Fibroblast of skin of right biceps (primary cell): ENCODE measurements at regions not wholly inside any gene's neighbourhood (a gene's known extent, or its start where the extent isn't known, plus 50 kb on each side); places are given as distances from the start of the nearest gene placed in this dataset.
A peak's percentile ranks its signal among the peaks of the same experiment; 100 is the strongest.

Experiments used
- DNase-seq: peaks from one replicate; pipeline ENCODE4 v3.0.0-alpha.2; 2013

DNA sequence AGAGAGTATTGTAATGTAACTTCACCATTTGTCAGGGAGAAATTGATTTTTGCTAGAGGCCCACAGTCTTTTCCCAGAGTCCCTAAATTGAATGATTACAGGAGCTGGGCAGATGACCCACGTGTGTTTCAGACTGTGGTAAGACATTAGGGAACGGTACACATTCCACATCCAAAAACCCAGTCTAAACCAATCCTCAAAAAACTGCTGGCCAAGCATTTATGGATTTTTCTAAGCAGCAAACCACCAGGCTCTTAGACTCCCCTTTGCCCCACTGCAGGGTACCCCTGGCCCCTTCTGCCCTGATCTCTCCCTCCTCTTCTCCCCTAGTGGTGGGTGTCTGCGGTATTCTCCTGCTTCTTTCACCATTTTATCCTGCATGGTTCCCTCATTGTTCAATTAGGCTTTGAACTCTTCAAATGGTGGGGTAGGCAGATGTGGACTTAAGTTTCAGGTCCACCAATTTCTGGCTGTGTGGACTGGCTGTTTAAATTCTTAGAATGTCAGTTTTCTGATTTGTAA lies 135.5 kb upstream of the SORCS3 start:
- DNase-seq, result no peak

DNA sequence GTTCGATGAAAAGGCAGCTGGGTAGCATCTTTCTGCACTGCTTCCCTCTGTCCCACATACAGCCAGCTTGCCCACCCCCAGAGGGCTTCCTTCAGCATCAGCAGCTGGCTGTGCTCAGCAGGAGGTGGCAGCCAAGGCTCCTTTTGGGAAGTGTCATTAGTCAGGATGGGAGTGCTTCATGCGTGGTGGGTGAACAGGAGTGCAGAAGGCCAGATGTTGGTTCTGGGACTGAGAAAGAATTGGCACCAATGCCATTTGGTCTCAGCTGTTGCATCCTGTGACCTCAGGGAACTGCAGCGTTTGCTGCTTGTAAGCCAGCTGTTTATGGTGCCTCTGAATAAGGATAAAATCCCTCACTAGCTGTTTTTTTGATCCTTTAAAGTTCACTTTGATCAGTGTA lies 131.1 kb upstream of the SORCS3 start:
- DNase-seq, result no peak

DNA sequence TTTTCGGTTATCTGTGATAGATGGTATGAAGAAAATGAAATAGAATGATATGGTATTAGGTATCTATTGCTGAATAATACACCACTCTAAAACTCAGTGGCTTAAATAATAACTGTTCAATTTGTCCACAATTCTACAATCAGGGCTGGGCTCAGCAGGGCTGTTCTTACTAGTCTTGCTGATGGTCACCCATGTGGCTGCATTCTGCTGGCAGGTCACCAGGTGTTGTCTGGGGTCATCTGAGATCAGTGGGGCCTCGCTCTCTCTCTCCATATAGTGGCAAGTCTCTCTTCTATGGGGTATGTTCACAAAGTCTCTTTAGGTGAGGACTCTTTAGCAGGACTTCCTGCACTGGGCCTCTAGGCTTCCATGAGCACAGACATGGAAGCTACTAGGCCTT lies 130.4 kb upstream of the SORCS3 start:
- DNase-seq, result no peak

GRCh38 chr10:104512800-104513199 lies 128.3 kb upstream of the SORCS3 start:
- no peak for DNase-seq

DNA sequence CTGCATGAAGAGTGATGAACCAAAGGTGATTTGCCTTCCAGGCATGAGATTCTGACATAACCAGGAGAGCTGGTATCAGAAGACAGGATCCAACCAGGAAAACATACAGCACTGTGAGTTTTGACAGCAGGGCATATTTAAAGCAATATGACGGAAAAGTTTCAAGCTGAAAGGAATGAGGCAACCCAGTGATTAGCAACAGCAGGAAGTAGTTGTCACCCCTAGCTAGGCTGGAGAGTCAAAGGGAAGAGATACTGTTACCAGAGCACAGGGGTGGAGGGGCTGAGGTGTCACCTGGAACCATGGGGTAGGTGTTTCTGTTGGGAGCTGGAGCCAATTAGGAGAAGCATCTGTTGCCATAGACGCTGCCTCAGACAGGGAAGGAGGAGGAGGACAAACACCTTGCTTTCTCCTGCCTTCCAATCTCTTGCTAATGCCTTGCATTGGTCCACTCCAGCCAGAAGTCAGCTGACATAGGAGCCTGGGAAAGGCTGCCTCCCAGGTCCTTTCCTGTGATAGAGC lies 125.4 kb upstream of the SORCS3 start:
- no peak for DNase-seq

GRCh38 chr10:104516986-104517385 lies 124.1 kb upstream of the SORCS3 start:
- no peak for DNase-seq

DNA sequence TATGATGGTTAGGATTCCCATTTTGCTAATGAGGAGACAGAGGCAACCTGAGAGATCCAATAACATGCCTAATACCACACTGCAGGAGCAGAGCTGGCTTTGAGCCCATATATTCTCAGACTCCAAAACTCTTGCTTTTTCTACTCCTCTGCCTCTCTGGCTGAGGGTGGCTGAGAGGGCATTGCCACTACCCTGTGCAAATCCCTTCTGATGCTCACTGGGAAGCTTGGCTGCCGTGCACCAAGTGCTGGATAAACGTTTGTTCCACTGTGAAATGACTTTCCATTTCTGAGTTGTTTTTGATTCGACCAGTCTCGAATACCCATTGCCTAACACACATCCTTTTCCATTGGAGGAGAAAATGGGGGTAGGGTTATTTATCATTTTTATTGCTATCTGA lies 123.1 kb upstream of the SORCS3 start:
- no peak for DNase-seq

GRCh38 chr10:104518891-104519290 lies 122.2 kb upstream of the SORCS3 start:
- no peak for DNase-seq

DNA sequence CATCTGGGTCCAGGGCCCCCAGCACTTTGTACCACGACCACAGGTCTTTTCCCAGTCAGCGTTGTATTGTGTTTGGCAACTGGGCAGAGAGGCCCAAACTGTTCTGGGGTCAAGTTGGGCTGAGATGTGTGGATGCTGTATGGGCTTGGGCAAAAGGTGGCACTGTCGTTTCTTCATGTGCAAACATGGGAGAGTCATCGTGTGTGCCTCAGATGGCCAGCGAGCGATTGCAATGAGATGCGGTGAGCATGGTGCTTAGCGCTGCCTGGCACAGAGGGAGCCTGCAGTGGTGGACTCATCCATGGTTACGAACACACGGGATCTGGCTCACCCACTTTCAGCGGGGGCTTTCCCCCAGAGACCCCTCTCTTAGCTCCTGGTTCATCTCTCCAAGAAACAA lies 120.4 kb upstream of the SORCS3 start:
- no peak for DNase-seq

- no peak for DNase-seq
Measured at GRCh38 chr10:104521901-104522694, 119.0 kb upstream of the SORCS3 start.

- no peak for DNase-seq
Measured at GRCh38 chr10:104526188-104526587, 114.9 kb upstream of the SORCS3 start.

- no peak for DNase-seq
Measured at GRCh38 chr10:104527013-104527412, 114.1 kb upstream of the SORCS3 start.

DNA sequence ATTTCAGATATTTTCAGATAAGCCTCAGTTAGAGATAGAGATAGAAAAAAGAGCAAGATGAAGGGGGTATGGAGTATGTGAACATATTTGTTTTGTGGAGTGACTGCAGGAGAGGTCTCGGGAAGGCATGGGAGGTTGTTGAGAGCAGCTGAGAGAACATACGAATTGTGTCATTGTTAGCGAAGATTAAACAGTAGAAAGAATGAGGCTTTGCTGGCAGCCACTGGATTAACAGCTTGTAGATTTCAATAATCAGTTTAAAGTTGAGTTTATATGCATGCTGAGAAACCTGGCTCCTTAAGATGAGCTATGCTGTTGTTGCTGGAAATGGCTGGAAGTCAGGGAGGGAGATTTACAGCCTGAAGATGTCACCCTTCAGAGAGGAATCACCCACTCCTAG lies 100.9 kb upstream of the SORCS3 start:
- DNase-seq, result no peak

DNA sequence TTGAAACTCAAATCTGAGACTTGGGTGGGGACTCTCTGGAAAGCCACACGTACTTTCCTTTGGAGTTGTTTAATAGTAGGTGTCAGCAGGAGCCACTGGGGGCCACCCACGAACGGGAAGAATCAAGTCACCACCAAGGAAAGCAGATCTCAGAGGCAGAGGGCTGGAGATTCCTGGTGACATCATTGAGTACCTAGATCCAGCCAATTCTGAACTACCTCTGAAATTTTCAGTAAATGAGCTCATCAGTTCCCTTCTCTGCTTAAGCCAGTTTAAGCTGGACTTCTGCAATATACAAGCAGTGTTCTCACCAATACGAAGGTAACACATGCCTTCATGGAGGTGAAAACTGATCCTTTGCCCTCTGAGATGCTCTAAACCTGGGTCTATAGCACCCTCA lies 99.3 kb upstream of the SORCS3 start:
- DNase-seq, result no peak

- DNase-seq, result no peak
Measured at GRCh38 chr10:104546336-104546735, 94.8 kb upstream of the SORCS3 start.

GRCh38 chr10:104546756-104547155 lies 94.3 kb upstream of the SORCS3 start:
- DNase-seq, result no peak

DNA sequence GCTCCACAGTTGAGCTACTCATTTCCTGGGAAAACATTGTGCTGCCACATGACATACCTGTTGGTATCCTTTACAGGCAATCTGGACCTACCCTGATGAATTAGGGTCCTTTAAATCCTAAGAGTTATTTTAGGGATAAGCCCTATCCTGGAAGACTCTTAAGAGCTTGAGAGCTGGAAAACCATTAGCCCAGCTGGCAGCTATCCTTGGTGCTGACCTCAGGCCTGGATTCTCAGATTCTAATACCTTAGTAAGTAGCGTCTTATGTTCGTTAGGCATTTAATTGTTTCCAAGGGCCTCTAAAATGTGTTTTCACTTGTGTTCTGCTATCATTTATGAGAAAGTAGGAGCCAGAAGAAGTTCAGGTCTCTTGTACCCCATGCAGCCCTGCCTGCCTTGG lies 93.0 kb upstream of the SORCS3 start:
- DNase-seq, result peak; percentile 30

GRCh38 chr10:104556831-104557230 lies 84.3 kb upstream of the SORCS3 start:
- DNase-seq, result no peak

- no peak for DNase-seq
Measured at GRCh38 chr10:104557966-104558365, 83.1 kb upstream of the SORCS3 start.

DNA sequence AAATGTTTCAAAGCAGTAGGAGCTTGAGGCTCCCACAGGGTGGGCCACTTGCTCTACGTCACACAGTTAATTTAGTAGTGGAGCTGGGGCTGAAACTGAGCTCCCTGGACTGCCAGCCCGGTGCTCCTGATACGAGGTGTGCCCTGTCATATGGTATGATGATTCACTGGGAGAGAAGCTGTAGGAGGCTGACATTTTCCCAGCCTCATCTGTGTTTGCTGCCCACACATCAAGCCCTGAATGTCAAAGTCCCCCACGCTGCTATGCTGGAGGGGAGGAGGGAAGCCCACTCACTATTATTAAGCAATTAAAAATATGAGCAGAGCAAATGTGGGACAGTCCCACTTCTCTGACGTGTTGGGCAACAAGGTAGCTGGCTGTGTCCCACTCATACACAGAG lies 81.2 kb upstream of the SORCS3 start:
- DNase-seq, result no peak

DNA sequence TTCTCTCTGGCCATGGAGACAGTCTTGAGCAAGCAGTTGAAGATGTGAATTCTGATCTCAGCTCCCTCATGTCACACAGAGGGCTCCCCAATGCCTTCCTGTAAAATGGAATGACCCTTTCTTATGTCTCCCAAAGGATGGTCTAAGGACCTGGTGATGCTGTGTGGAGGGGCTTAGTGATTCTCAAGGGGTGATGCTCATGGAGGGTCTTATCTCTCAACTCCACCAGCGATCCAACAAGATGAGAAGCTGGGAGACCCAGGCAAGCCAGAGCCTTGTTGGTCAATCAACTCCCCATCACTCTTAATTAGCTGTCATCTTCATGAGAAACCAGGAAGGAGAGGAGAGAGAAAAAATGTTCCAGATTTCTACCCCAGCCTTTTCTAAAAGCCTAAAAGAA lies 78.0 kb upstream of the SORCS3 start:
- DNase-seq, result no peak

DNA sequence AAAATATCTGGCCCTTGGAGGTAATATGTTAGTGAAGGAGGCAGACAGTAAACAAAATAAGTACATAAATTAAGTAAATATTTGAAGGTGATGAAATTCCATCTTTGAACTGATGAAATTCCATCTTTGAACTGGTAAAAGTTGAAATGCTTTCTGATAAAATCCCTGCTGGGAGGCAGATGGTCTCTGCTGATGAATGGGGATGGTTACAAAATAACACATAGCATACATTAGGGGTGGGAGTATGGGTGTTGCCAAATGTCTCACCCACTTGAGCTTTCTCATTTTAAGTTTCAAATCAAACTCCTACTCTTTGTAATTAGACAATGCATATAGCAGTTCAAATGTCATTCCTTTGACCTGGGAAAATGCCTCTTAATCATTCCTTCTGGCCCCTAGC lies 77.5 kb upstream of the SORCS3 start:
- DNase-seq, result no peak

- DNase-seq, result no peak
Measured at GRCh38 chr10:104574427-104574826, 66.7 kb upstream of the SORCS3 start.

GRCh38 chr10:104574838-104575237 lies 66.3 kb upstream of the SORCS3 start:
- no peak for DNase-seq

GRCh38 chr10:104576611-104577010 lies 64.5 kb upstream of the SORCS3 start:
- DNase-seq, result no peak
